MM.1S (cell line): ENCODE measurements at regions not wholly inside any gene's neighbourhood (a gene's known extent, or its start where the extent isn't known, plus 50 kb on each side); places are given as distances from the start of the nearest gene placed in this dataset.
"Not testable (repeated sequence)": the region's sequence is repeated elsewhere in the genome, so short reads cannot be mapped to it uniquely, and the experiment has no call there.

Experiments used
- DNase-seq: peaks from one replicate; pipeline ENCODE4 v3.0.0-alpha.2; 2015
- H2AFZ ChIP-seq: fragments of 300-600 bp; sonication (generic); 2 replicates; pipeline ENCODE4 v1.6.0; 2016; ENCODE audit warnings: antibody characterized with exemption, low read length
- H3F3A ChIP-seq: fragments of 300-600 bp; sonication (generic); 2 replicates; pipeline ENCODE4 v1.6.1; 2016; ENCODE audit warnings: mild to moderate bottlenecking, antibody characterized with exemption, low read length, moderate library complexity, mixed read lengths; ENCODE audit not compliant: insufficient read depth
- H3K27ac ChIP-seq: fragments of 300-600 bp; sonication (generic); 2 replicates; pipeline ENCODE4 v1.5.1; 2016; ENCODE audit warnings: mild to moderate bottlenecking, low read length
- H3K27me3 ChIP-seq: fragments of 300-600 bp; sonication (generic); replicated peaks from 2 replicates; pipeline ENCODE4 v1.6.0; 2016; ENCODE audit warnings: low read length; ENCODE audit not compliant: insufficient read depth
- H3K36me3 ChIP-seq: fragments of 300-600 bp; sonication (generic); replicated peaks from 2 replicates; pipeline ENCODE4 v1.6.1; 2016; ENCODE audit warnings: mild to moderate bottlenecking, low read length, mixed read lengths; ENCODE audit not compliant: insufficient read depth
- H3K4me1 ChIP-seq: fragments of 300-600 bp; sonication (generic); 2 replicates; pipeline ENCODE4 v1.6.1; 2016; ENCODE audit warnings: low read length, mixed read lengths
- H3K4me2 ChIP-seq: fragments of 300-600 bp; sonication (generic); 2 replicates; pipeline ENCODE4 v1.6.0; 2016; ENCODE audit warnings: low read depth, low read length
- H3K4me3 ChIP-seq: fragments of 300-600 bp; sonication (generic); 2 replicates; pipeline ENCODE4 v1.5.1; 2016; ENCODE audit warnings: low read length, mixed read lengths
- H3K79me2 ChIP-seq: fragments of 300-600 bp; sonication (generic); 2 replicates; pipeline ENCODE4 v1.6.1; 2016; ENCODE audit warnings: mixed run types, low read length, mixed read lengths
- H3K9ac ChIP-seq: fragments of 300-600 bp; sonication (generic); 2 replicates; pipeline ENCODE4 v1.6.1; 2016; ENCODE audit warnings: low read length, mixed read lengths
- H3K9me2 ChIP-seq: fragments of 300-600 bp; sonication (generic); replicated peaks from 2 replicates; pipeline ENCODE4 v1.6.1; 2016; ENCODE audit warnings: mild to moderate bottlenecking, low read length, mixed read lengths; ENCODE audit not compliant: insufficient read depth
- H3K9me3 ChIP-seq: fragments of 300-600 bp; sonication (generic); replicated peaks from 2 replicates; pipeline ENCODE4 v1.6.1; 2016; ENCODE audit warnings: mild to moderate bottlenecking, low read length, mixed read lengths; ENCODE audit not compliant: insufficient read depth
- H4K20me1 ChIP-seq: fragments of 300-600 bp; sonication (generic); 2 replicates; pipeline ENCODE4 v1.6.1; 2016; ENCODE audit warnings: mild to moderate bottlenecking, low read length, moderate library complexity, mixed read lengths; ENCODE audit not compliant: insufficient read depth
- EZH2 ChIP-seq: fragments of 300-600 bp; sonication (generic); optimal IDR thresholded peaks from 2 replicates; pipeline ENCODE3; 2017; ENCODE audit warnings: low read depth, mild to moderate bottlenecking, antibody characterized with exemption, low read length, mixed read lengths
- EZH2phosphoT487 ChIP-seq: fragments of 300-600 bp; sonication (generic); IDR thresholded peaks from 2 replicates; pipeline ENCODE4 v1.6.1; 2018; ENCODE audit warnings: antibody characterized with exemption, low read length
- TF ChIP-seq, protein P1 (sequence below): fragments of 300-600 bp; sonication (generic); IDR thresholded peaks from 2 replicates; pipeline ENCODE4 v1.5.1; 2016; ENCODE audit warnings: antibody characterized with exemption, low read length, mixed read lengths

DNA sequence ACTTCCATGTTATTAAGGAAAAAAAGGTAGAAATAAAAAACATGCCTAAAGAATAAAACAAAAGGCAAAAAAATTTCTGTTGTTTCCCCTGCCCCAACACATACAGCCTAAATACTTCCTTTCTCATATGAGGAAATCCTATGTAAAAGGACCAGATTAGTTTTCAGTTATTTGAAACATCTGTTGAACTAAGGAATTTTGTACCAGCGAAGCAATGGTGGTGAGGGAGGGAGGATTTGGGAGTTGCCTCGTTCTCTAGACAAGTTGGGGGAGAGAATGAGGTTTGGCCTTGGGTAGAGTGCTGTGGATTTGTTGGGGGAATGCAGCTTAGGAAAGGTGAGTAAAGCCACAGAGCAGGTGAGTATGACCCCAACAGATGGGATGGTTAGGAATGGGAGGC, 141.5 kb upstream of the RFLNA start:
- Histone ChIP-seq H3F3A (no peaks in the 10 kb centered on the region), H3K36me3 (no peaks in the 10 kb centered on the region), H3K9ac (no peak overlapping the region), H2AFZ (no peak overlapping the region), H3K9me2 (no peaks in the 10 kb centered on the region), H3K4me3 (no peak overlapping the region), H3K27me3 (no peaks in the 10 kb centered on the region), H3K79me2 (no peaks in the 10 kb centered on the region), H3K4me2 (no peak overlapping the region), H3K4me1 (0 out of 2 replicates have a peak, but pooled peaks cover 4% of the 10 kb centered on the region), H3K27ac (no peak overlapping the region), H3K9me3 (no peaks in the 10 kb centered on the region), H4K20me1 (no peaks in the 10 kb centered on the region)
- no peak for DNase-seq
- TF ChIP-seq EZH2 = no peak

DNA sequence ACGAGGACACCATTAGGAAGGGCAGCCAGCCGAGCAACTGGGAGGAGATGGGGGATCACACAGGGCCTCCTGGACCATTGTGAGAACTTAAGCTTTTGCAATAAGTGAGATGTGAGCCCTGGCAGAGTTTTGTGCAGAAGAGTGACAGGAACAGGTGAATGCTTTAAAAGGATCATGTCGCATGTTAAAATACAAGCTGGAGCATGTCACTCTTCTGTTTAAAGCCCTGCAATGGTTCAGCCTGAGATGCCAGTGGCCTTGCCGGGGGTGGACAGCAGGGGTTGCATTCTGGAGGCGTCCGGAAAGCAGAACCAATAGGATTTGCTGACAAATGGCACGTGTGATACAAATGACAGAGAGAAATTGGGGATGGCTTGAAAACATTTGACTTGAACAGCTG, 137.5 kb upstream of the RFLNA start:
- H2AFZ ChIP-seq = no peak overlapping the region
- DNase-seq = no peak
- no peaks in the 10 kb centered on the region for H3K79me2 ChIP-seq
- H3K27me3 ChIP-seq = no peaks in the 10 kb centered on the region
- no peak overlapping the region for H3K4me2 ChIP-seq
- no peak overlapping the region for H3K9ac ChIP-seq
- H3K9me3 ChIP-seq = no peaks in the 10 kb centered on the region
- TF ChIP-seq EZH2 (no peak), EZH2phosphoT487 (no peak)
- TF ChIP-seq, protein P1, sequence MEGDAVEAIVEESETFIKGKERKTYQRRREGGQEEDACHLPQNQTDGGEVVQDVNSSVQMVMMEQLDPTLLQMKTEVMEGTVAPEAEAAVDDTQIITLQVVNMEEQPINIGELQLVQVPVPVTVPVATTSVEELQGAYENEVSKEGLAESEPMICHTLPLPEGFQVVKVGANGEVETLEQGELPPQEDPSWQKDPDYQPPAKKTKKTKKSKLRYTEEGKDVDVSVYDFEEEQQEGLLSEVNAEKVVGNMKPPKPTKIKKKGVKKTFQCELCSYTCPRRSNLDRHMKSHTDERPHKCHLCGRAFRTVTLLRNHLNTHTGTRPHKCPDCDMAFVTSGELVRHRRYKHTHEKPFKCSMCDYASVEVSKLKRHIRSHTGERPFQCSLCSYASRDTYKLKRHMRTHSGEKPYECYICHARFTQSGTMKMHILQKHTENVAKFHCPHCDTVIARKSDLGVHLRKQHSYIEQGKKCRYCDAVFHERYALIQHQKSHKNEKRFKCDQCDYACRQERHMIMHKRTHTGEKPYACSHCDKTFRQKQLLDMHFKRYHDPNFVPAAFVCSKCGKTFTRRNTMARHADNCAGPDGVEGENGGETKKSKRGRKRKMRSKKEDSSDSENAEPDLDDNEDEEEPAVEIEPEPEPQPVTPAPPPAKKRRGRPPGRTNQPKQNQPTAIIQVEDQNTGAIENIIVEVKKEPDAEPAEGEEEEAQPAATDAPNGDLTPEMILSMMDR = no peak
- H3K9me2 ChIP-seq = no peaks in the 10 kb centered on the region
- H3K4me1 ChIP-seq = 0 out of 2 replicates have a peak, but pooled peaks cover 4% of the 10 kb centered on the region
- no peaks in the 10 kb centered on the region for H4K20me1 ChIP-seq
- no peak overlapping the region for H3K4me3 ChIP-seq
- no peaks in the 10 kb centered on the region for H3F3A ChIP-seq
- no peak overlapping the region for H3K27ac ChIP-seq
- no peaks in the 10 kb centered on the region for H3K36me3 ChIP-seq

DNA sequence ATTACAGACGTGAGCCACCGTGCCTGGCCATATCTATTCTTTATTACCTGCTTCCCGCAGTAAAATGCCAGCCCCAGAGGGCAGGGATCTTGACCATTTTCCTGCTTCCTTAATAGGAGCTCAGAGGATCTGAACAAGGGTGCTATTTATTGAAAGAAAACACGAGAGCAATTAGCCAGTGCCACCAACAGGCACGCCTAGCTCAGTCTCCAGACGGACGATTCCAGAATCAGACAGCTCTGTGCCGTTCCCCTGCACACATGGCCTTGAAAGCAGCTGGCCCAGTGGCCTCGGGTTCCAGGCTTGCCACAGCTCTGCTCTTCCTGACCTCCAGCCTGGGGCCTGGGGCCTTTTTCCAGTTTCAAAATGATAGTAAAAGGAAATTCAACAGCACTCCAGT, 135.2 kb upstream of the RFLNA start:
- H3K9me3 ChIP-seq = no peaks in the 10 kb centered on the region
- no peak overlapping the region for H2AFZ ChIP-seq
- TF ChIP-seq EZH2phosphoT487 (no peak), EZH2 (no peak)
- TF ChIP-seq, protein P1 = no peak
- H3K4me3 ChIP-seq = no peak overlapping the region
- no peak overlapping the region for H3K27ac ChIP-seq
- no peaks in the 10 kb centered on the region for H3K79me2 ChIP-seq
- DNase-seq = no peak
- no peak overlapping the region for H3K4me2 ChIP-seq
- H4K20me1 ChIP-seq = no peaks in the 10 kb centered on the region
- no peaks in the 10 kb centered on the region for H3K9me2 ChIP-seq
- H3K9ac ChIP-seq = no peak overlapping the region
- H3K27me3 ChIP-seq = no peaks in the 10 kb centered on the region
- no peaks in the 10 kb centered on the region for H3F3A ChIP-seq
- H3K36me3 ChIP-seq = no peaks in the 10 kb centered on the region
- 0 out of 2 replicates have a peak, but pooled peaks cover under 1% of the 10 kb centered on the region for H3K4me1 ChIP-seq

DNA sequence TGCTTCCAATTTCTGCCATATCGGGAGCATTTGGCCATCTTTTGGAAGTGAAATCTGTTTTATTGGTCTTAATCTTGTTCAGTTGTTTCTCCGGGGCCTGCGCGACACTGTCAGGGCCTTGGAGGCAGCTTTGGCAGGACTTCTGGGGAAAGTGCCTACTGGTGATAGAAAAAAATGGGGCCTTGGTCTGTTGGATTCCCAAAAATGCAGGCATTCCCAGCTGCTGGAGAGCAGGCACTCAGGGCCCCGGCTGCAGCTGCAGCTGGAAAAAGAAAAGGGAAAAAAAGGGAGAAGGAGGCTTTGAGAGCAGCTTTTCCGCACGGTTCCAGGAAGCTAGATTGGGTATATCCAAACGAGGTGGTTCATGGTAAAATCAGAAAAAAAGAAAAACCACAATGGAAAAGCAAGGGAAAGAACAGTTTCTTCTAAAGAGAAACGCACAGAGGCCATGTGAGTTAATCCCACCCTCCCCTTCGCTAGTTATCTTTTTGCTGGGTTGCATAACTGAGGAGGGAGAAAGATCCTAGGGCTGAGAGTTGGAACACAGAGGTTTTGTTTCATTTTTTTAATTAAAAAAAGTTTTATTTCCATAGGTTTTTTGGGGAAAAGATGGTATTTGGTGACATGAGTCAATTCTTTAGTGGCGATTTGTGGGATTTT, 134.7 kb upstream of the RFLNA start:
- H3K9me2 ChIP-seq = no peaks in the 10 kb centered on the region
- H3K9ac ChIP-seq = no peak overlapping the region
- no peaks in the 10 kb centered on the region for H3K79me2 ChIP-seq
- H3K4me3 ChIP-seq = no peak overlapping the region
- DNase-seq = no peak
- H3K36me3 ChIP-seq = no peaks in the 10 kb centered on the region
- TF ChIP-seq, protein P1 = no peak
- TF ChIP-seq EZH2phosphoT487 = no peak
- no peak for TF ChIP-seq EZH2
- H2AFZ ChIP-seq = no peak overlapping the region
- no peaks in the 10 kb centered on the region for H4K20me1 ChIP-seq
- H3K27ac ChIP-seq = no peak overlapping the region
- no peak overlapping the region for H3K4me2 ChIP-seq
- no peaks in the 10 kb centered on the region for H3K4me1 ChIP-seq
- H3K27me3 ChIP-seq = no peaks in the 10 kb centered on the region
- H3F3A ChIP-seq = no peaks in the 10 kb centered on the region
- H3K9me3 ChIP-seq = no peaks in the 10 kb centered on the region

DNA sequence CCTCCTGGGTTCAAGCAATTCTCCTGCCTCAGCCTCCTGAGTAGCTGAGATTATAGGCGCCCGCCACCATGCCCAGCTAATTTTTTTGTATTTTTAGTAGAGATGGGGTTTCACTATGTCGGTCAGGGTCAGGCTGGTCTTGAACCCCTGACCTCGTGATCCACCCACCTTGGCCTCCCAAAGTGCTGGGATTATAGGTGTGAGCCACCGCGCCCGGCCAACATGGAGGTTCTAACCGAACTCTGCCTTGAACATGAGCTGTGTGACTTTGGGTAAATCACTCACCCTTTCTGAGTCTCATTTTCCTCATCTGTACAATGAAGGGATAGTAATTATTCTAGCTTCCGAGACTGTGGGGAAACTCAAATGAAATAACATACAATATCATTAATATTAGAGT, 133.5 kb upstream of the RFLNA start:
- H3K36me3 ChIP-seq, H3K4me2 ChIP-seq, H3K9ac ChIP-seq, H4K20me1 ChIP-seq, H3F3A ChIP-seq, DNase-seq, H2AFZ ChIP-seq, H3K4me3 ChIP-seq, H3K9me3 ChIP-seq, H3K27me3 ChIP-seq, H3K9me2 ChIP-seq, H3K79me2 ChIP-seq, H3K27ac ChIP-seq, H3K4me1 ChIP-seq: not testable (repeated sequence)
